ENCODE measurements at regions not wholly inside any gene's neighbourhood (a gene's known extent, or its start where the extent isn't known, plus 50 kb on each side); places are given as distances from the start of the nearest gene placed in this dataset.
A peak's percentile ranks its signal among the peaks of the same experiment; 100 is the strongest.

DNA sequence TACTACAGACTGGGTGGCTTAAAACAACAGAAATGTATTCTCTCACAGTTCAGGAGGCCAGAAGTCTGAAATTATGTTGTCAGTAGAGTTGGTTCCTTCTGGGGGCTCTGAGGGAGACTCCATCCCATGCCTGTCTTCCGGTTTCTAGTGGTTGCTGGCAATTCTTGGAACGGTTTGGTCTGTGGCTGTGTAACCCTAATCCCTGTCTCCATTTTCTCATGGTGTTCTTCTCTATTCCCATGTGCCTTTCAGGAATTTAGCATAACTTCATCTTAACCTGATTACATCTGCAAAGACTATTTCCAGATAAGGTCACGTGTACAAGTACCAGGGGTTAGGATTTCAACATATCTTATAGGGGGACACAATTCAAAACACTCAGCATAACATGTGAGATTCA is 73.2 kb downstream of the FAM241B start:
- FAIRE-seq (no peak), DNase-seq (ENCODE audit: low read depth) (no peak)
- no peaks in the 10 kb centered on the region for H3K36me3 ChIP-seq (ENCODE audit: control insufficient read depth, insufficient read depth, low read length)
- no peak overlapping the region for H3K4me3 ChIP-seq (ENCODE audit: low read depth, low read length)
- TF ChIP-seq, protein P1, sequence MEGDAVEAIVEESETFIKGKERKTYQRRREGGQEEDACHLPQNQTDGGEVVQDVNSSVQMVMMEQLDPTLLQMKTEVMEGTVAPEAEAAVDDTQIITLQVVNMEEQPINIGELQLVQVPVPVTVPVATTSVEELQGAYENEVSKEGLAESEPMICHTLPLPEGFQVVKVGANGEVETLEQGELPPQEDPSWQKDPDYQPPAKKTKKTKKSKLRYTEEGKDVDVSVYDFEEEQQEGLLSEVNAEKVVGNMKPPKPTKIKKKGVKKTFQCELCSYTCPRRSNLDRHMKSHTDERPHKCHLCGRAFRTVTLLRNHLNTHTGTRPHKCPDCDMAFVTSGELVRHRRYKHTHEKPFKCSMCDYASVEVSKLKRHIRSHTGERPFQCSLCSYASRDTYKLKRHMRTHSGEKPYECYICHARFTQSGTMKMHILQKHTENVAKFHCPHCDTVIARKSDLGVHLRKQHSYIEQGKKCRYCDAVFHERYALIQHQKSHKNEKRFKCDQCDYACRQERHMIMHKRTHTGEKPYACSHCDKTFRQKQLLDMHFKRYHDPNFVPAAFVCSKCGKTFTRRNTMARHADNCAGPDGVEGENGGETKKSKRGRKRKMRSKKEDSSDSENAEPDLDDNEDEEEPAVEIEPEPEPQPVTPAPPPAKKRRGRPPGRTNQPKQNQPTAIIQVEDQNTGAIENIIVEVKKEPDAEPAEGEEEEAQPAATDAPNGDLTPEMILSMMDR (IDR thresholded peaks at IDR 0.05; ENCODE audit: insufficient read depth, low read length, severe bottlenecking) = no peak
- H3K27me3 ChIP-seq (ENCODE audit: control insufficient read depth, insufficient read depth, low read length) = no peaks in the 10 kb centered on the region

DNA sequence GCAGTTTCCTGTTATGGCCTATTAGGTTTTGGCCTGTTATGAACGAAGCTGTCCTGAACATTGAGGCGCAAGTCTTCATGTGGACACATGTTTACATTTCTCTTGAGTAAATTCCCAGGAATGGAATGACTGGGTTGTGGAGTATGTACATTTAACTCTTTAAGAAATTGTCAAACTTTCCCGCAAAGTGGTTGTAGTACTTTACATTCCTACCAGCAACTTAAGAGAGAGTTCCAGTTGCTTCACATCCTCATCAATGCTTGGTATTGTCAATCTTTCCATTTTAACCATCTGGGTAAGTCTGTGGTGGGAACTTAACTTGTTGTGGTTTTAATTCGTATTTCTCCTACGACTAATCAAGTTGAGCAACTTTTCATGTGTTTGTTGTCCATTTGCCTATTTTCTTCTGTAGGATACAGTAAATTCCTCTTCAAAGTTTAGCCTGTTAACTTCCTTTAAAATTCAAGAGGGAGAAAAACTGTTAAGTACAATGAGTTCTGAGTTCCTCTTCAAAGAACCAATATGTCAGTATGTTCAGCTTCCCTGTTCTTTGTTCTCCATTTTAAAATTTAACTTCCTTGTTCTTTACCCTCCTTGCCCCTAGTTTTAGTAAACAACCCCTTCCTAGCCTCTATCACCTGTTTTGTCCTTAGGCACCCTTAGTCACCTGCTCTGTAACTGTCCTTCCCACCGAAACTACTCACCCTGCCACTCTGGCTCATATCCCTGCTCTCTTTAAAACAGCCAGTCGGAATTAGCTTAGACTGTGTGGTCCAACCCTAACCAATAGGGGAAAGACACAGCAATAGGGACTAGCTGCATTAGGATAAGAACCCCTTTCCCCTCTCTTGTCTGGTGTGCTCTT is 74.0 kb downstream of the FAM241B start:
- DNase-seq (ENCODE audit: low read depth) (peak; percentile 97), FAIRE-seq (peak; percentile 13)
- Histone ChIP-seq H3K4me3 (ENCODE audit: low read depth, low read length) (no peak overlapping the region), H3K27me3 (ENCODE audit: control insufficient read depth, insufficient read depth, low read length) (peaks cover 3% of the 10 kb centered on the region), H3K36me3 (ENCODE audit: control insufficient read depth, insufficient read depth, low read length) (no peaks in the 10 kb centered on the region)
- TF ChIP-seq, protein P1 (IDR thresholded peaks at IDR 0.05; ENCODE audit: insufficient read depth, low read length, severe bottlenecking) = no peak

DNA sequence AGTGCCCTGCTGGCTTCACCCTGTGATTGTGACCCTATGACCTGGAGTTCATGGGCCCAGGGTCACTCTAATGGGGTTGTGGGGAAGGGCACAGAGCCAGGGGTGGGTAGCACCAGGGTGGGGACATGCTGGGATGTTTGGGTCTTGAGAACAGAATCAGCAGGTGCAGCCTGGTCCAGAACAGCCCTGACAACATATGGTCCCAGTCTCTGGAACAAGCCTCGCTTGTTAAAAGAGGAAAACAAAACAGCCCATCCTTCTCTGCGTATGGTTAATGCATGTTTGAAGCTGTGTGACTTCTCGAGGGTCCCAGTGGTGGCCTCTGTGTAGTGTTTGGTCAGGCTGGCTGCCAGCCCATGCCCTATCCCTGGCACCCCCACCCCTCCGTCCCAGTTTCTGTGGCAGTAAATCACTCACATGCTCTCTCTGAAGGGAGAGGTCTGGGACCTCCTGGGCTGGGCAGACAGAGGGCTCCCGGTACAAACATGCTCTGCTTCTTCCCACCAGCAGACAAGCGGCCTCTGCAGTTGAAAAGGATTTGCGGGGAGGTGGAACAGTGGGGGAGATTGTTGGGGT is 79.4 kb downstream of the FAM241B start:
- H3K4me3 ChIP-seq (ENCODE audit: low read depth, low read length) = no peak overlapping the region
- no peak for FAIRE-seq
- H3K27me3 ChIP-seq (ENCODE audit: control insufficient read depth, insufficient read depth, low read length) = peaks cover 6% of the 10 kb centered on the region
- TF ChIP-seq, protein P1 (IDR thresholded peaks at IDR 0.05; ENCODE audit: insufficient read depth, low read length, severe bottlenecking) = no peak
- no peaks in the 10 kb centered on the region for H3K36me3 ChIP-seq (ENCODE audit: control insufficient read depth, insufficient read depth, low read length)
- no peak for DNase-seq (ENCODE audit: low read depth)

DNA sequence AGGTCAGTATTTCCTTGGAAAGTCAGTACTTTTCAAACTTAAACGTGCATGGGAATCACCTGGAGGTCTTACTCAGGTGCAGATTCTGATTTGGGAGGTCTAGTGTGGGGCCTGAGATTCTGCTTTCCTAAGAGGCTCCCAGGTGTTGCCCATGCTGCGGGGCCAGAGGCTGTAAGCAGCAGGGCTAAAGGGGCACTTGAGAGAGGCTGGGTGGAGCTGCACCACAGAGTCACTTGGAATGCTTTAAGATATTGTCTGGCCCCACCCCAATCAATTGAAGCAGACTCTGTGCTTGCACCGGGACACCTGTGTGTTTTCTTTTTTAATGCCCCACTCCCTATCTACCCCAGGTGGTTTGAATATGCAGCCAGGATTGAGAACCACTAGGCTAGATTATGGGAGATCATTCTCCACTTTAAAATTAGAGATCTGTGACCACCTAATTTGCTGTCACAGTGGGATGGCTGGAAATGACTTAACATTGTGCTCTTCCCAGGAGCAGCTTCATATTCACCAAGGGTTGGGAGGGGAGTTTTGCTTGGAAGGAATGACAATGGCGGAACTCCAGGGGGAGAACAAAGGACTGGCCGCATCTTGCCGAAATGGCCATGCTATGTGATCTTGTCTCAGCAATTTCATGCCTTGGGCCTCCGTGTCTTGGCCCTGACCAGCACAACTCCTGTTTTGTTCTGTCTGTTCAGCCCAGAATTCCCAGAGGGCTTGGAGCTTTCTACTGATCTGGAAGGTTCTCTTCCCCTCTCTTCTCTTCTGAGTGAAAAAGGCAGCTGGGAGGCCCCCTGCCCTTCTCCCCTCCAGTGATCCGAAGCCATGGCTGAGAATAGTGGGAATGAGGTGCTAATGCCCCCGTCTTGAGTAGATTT is 80.2 kb downstream of the FAM241B start:
- H3K4me3 ChIP-seq (ENCODE audit: low read depth, low read length) = no peak overlapping the region
- H3K36me3 ChIP-seq (ENCODE audit: control insufficient read depth, insufficient read depth, low read length) = no peaks in the 10 kb centered on the region
- TF ChIP-seq, protein P1 (IDR thresholded peaks at IDR 0.05; ENCODE audit: insufficient read depth, low read length, severe bottlenecking) = no peak
- peaks cover 6% of the 10 kb centered on the region for H3K27me3 ChIP-seq (ENCODE audit: control insufficient read depth, insufficient read depth, low read length)
- FAIRE-seq = peak; percentile 28
- DNase-seq (ENCODE audit: low read depth) = no peak

DNA sequence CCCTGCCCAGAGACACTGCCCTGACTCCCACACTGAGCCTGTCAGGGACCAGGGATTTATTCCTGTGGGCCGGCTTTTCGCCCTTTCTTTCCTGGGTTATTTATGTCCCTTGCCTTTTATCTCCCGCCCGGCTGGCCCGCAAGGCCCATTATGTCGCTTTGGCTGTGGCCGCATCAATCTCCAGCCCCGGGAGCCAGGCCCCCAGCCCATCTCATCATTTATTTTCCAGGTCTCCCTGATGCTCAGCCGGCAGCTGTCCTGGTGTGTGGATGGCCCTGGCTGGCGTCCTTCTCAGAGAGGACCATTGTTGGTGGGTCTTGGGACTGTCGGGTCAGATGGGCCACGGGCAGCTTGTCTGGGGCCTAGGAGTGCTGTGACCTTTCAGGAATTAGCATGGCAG is 82.3 kb downstream of the FAM241B start:
- TF ChIP-seq, protein P1 (IDR thresholded peaks at IDR 0.05; ENCODE audit: insufficient read depth, low read length, severe bottlenecking) = no peak
- Histone ChIP-seq H3K36me3 (ENCODE audit: control insufficient read depth, insufficient read depth, low read length) (no peaks in the 10 kb centered on the region), H3K4me3 (ENCODE audit: low read depth, low read length) (no peak overlapping the region), H3K27me3 (ENCODE audit: control insufficient read depth, insufficient read depth, low read length) (peaks cover 6% of the 10 kb centered on the region)
- DNase-seq (ENCODE audit: low read depth) = no peak
- FAIRE-seq = no peak

Measured in bronchial epithelial cell (primary cell).